GM21390 (cell line): ENCODE measurements at regions not wholly inside any gene's neighbourhood (a gene's known extent, or its start where the extent isn't known, plus 50 kb on each side); places are given as distances from the start of the nearest gene placed in this dataset.
"Not testable (repeated sequence)": the region's sequence is repeated elsewhere in the genome, so short reads cannot be mapped to it uniquely, and the experiment has no call there.

Experiments used
- ATAC-seq: cut with Tn5 transposase; IDR thresholded peaks from one replicate; pipeline ENCODE4 v1.9.1; 2021; ENCODE audit not compliant: unreplicated experiment

- ATAC-seq: not testable (repeated sequence)
Measured at GRCh38 chr9:63912451-63912850, 1372.6 kb downstream of the FOXD4L5 start.

DNA sequence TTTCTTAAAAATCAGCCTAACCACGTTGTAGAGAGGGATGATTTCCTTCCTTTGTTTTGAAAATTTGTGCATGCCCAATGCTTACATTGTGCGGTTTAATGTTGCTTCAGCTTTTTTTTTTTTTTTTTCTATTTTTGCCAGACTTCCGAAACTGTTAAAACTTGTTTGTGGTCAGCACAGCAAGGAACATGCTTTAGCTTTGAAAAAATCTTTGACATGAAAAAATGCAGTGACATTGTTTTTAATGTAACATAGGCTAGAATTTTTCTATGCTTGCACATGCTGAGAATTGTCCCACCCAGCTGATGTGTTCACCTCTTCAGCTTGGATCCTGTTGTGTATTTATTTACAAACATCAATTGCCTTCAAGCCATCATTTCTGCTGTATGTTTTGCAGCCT is 1375.9 kb downstream of the FOXD4L5 start:
- ATAC-seq: not testable (repeated sequence)

GRCh38 chr9:63899637-63900190 is 1385.3 kb downstream of the FOXD4L5 start:
- ATAC-seq: not testable (repeated sequence)

DNA sequence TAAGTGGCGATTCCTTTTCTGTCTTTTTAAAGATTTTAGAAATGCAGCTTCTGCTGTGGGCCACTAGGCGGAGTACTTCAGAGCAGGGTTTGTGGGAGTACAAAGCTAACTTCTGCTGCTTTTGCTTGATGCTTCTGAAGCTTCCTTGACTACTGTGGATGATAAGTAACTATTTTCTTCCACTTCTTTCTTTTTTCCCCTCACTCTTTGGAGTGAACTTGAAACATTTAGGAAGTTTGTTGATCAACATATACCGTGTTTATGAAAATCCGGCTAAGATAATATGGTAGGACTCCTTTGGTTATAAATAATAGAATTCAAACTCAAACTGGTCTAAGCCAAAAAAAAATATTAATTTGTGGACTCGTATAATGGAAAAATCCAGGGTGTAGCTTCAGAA is 1403.6 kb downstream of the FOXD4L5 start:
- ATAC-seq: not testable (repeated sequence)

DNA sequence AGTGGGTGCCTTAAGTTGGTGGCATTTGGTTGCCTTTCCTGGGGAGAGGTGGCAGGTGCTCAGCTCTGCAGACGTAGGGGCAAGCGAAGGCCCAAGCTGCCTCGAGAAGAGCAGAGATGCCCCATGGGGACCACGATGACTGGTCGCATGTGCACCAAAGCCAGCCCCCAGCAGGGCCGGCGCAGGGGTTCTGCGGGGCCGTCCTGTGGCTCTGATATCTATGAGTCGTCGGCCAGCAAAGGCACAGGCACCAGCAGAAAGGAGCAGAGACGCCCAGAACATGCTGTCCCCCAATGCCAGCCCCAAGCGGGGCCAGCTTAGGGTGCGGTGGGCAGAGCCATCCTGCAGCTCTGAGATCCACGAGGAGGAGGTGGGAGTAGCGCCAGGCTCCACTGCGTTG is 1408.6 kb downstream of the FOXD4L5 start:
- not testable (repeated sequence) for ATAC-seq

DNA sequence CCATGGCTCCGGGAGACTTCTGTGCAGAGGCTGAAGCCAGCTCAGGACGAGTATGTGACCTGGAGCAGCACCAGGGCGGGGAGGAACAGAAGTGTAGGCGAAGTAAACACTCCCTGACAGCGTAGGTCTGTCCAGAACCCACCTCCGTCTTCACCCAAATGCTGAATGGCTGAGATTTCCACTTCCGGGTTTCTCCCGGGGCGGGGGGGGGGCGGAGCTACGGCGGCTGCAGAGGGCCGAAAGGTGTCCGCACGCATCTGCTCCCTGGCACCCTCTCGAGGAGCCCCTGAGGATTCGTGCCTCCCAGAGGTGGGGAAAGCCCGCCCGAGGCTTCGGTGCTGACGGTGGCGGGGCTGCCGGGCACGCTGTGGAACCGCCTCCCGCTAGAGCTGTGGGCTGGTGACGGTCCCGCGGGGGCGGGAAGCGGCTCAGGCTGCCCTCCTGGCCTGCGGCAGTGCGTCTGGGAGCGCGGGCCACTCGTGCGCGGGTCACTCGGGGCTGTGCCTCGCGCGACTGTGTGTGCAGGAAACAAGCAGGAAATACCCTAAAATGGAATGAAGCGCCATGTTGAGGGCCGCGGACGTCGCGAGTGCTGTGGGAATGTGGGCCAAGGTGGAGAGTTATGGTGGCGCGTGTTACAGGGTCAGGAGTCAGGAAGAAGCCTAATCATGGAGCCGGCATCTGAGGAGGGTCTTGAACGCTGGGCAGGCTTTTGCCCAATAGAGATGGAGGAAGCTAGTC is 1425.4 kb downstream of the FOXD4L5 start:
- no peak for ATAC-seq

- not testable (repeated sequence) for ATAC-seq
Measured at GRCh38 chr9:63859090-63859474, 1425.9 kb downstream of the FOXD4L5 start.

DNA sequence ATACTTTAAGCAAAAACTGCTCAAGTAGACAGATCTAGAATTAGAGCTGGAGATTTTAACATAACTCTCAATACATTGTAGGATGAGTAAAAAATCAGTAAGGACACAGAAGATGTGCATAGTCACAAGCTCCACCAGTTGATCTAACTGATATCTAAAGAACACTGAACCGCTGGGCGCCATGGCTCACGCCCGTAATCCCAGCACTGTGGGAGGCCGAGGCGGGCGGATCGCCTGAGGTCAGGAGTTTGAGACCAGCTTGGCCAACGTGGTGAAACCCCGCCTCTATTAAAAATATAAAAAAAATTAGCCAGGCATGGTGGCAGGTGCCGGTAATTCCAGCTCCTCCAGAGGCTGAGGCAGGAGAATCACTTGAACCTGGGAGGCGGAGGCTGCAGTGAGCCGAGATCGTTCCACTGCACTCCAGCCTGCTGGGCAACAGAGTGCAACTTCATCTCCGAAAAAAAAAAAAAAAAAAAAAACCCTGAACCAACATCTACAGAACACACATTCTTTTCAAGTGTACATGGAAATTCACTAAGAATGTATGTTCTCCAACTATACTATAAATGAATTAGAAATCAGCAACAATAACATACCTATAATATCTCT is 1431.8 kb downstream of the FOXD4L5 start:
- not testable (repeated sequence) for ATAC-seq

- ATAC-seq: not testable (repeated sequence)
Measured at GRCh38 chr9:63824804-63825203, 1460.2 kb downstream of the FOXD4L5 start.

- not testable (repeated sequence) for ATAC-seq
Measured at GRCh38 chr9:63823375-63824201, 1461.4 kb downstream of the FOXD4L5 start.

- ATAC-seq: not testable (repeated sequence)
Measured at GRCh38 chr9:63822615-63823374, 1462.2 kb downstream of the FOXD4L5 start.

- ATAC-seq: not testable (repeated sequence)
Measured at GRCh38 chr9:63821293-63821692, 1463.7 kb downstream of the FOXD4L5 start.

- ATAC-seq: not testable (repeated sequence)
Measured at GRCh38 chr9:63820882-63821281, 1464.1 kb downstream of the FOXD4L5 start.

GRCh38 chr9:63820383-63820782 is 1464.6 kb downstream of the FOXD4L5 start:
- not testable (repeated sequence) for ATAC-seq

DNA sequence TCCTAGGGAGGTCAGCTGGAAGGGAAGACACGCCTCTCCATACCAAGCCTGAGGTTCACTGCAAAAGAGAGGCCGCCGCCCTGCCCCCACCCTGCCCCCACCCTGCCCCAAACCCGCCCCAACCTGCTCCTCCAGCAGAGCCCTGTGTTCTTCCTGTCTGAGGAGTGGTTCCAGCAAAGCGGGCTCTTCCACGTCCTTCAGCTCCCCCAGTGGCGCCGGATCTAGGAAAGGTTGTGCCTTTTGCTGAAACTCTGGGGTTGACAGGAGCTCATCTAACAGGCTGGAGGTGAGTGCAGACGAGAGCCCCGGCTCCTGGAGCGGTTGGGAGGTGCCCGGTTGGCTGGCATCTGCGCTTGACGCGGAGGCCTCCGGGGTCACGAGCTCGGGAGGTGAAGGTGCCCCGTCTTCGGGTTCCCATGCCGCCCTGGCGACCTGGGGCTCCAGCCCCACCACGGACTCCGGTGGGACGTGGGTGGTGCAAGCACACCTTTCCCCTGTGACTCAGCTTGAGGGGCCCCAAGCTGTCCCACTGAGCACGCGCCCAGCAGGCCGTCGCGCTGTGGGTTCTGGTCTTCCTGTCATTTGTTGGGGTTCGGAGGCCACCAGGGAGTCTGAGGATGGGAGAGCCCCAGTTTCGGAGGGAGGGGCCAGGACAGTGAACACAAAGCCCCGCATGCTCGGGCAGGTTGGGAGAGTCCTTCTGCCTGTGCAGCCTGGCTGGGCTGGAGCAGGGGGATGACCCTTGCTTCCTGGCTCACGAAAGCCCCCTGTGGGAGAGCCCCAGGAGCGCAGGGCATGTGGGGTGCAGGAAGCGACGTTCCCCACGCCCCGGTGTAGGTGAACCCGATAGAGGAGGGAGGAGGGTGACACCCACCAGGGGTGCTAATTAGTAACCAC is 1467.1 kb downstream of the FOXD4L5 start:
- ATAC-seq: peak; percentile 64

DNA sequence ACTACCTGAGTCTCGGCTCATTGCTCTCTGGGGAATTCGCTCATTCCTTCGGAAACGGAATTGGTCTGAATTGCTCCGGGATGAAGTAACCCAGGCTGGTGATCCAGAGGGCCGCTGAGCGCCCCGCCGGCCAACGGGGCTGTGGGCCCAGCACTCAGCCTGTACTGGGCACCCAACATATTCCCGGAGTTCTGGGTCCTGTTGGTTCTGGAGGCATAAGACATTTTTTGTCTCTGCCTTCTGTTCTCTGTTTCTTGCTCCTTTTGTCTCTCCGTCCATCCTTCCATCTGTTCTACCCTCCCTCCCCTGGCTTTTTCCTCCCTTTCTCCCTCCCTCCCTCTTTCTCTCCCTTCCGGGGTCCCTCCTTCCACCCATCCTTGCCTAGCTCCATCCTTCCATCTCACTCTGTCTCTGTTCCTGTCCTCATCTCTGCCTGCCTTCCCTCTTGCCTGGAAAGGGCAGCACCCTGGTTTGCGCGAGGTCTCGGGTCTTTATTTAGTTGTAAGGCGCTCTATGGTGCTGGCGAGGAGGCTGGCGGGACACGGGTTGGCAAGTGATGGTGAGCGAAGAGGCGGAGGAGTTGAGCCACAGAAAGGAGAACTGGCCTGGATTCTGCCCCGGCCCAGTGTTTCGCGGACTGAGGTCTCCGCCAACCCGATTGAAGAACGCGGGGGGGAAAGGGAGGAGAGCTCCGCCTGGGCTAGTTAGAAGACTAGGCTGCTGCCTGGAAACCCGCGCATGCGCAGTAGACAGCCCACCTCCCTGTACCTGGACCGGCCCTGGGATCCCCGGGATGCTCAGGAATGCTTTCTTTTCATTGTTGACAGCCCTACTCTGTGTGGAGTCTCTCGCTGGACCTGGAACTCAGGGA is 1468.0 kb downstream of the FOXD4L5 start:
- ATAC-seq: peak; percentile 71

- not testable (repeated sequence) for ATAC-seq
Measured at GRCh38 chr9:63814970-63815669, 1469.9 kb downstream of the FOXD4L5 start.
